ENCODE measurements at regions not wholly inside any gene's neighbourhood (a gene's known extent, or its start where the extent isn't known, plus 50 kb on each side); places are given as distances from the start of the nearest gene placed in this dataset.

DNA sequence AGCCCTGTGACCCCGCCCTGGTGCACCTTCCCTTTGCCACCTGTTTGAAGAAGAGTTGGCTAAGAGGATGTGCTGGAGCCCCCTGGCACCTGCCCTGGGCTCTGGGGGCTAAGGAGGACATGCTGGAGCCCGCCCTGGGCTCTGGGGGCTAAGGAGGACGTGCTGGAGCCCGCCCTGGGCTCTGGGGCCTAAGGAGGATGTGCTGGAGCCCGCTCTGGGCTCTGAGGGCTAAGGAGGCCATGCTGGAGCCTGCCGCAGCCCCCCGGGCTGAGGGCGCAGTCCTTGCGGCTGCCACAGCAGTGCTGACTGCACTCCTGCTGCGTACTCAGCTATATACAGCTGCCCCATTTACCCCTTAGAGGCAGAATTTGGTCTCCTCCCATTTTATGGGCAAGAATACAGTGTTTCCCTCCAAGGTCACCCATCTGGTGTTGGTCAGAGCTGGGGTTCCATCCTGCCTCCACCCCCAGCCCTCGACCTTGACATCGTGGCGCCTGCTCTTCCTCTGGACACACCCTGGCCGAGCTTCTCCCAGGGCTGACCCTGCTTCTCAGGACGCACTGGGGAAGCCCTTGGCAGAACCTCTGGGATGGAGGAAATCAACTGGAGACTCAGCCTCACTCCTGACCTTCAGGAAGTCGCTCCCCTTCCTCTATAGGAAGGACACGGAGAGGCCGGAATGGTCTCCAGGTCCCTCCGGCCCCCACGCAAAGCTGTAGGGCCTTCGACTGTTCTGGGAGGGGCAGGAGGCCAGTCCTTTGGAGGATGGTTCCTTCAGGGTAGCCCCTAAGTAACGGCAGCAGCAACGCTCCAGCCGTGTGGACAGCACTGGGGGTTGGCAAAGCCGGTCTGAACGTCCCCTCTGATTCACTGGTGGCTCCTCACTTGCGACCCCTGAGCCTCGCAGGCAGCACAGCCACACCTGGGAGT lies 65.0 kb upstream of the HPCAL1 start:
- intact Hi-C loops (cut with micrococcal nuclease): no loop called here

- intact Hi-C loops (cut with micrococcal nuclease): no loop called here
These were observed 64.3 kb upstream of the HPCAL1 start for GRCh38 chr2:10238396-10238795.

DNA sequence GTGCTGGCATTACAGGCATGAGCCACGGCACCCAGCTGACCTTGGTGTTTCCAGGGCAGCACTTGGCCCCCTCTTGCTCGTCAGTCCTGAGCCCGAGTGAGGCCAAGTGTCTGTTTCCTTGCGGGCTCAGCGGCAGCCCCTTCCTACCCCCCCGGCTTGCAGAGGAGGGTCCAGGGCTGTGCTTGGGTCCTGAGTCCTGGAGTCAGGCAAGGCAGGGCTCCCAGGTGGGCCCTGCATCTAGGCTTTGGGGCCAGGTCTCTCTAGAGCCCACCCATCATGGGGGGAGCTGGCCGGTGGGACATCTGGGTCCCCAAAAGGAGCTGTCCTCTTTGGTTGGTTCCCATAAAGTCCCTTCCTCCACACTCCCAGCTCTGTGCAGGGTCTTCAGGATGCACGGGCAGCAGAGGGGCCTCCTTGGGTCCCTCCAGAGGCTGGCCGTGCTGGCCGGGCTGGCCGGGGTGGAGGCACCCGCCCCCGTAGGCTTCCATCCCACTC lies 63.7 kb upstream of the HPCAL1 start:
- intact Hi-C loops (cut with micrococcal nuclease): no loop called here

DNA sequence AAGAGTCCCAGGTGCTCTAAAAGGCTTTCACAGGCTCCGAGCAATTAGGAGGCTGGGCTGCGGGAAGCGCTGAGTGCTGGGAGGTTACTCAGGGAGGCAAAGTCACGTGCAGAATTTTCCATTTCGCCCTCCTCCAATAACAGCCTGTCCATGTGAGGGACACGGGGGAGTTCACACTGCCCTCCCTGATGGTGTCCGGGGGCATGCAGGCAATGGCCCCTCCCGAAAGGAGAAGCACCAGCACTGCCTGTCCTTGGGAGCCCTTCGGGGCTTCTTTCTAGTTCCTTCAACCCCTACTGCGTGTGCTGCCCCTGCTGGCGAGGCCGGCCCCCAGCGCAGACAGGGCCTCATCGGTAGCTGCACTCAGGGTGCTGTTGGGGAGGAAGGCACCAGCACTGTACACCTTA lies 63.1 kb upstream of the HPCAL1 start:
- intact Hi-C loops (cut with micrococcal nuclease): no loop called here

DNA sequence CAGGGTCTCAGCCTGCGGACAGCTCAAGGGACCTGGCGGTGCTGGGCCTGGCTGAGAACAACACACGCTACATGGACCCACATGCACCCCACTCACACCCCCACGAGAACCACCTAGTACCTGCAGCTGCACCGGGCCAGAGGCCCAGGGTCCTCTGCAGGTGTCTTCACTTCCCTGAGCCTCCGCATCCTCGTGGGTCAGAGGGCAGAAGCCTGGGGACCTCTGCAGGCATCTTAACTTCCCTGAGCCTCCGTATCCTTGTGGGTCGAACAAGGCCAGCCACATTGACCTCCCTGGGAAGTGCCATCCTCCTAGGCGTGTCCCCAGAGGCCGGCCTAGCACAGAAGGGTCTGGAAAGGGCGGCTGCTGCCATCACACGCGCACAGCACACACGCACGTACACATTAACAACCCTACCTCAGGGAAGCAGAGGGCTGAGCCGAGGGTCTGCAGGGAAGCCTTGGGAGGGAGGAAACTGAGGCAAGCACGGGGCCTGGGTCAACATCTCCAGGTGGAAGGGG lies 62.5 kb upstream of the HPCAL1 start:
- intact Hi-C loops (cut with micrococcal nuclease): no loop called here

DNA sequence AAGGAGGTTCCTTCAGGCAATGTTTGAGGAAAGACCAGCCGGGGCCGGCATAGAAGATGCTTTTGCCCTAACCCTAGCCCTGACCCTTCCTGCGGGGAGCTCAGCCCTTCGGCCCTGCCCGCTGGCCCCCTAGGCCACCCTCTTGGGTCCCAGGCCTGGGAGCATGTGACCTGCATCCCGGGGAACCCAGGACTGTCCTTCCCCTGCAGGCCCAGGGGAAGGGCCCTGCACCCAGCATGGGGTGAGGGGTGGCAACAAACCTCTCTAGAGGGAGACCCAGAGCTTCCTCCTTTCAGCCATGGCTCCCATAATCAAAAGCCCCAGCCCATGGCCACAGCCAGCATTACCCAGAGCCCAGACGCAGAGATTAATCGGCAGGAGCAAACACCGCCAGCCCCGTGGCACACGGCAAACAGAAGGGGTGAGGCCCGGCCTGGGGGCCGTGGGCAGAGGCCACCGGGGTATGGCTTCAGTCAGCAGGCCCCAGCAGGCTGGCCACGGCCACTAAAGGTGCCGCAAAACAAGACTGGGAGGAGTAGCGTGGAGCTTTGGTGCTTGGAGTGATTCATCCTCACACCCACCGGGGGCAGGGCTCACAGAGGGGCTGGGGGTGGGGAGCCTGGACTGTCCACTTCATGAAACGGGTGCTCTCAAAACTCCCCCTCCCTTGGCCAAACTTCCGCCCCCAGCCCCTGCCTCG lies 61.6 kb upstream of the HPCAL1 start:
- intact Hi-C loops (cut with micrococcal nuclease): no loop called here

GRCh38 chr2:10241641-10242430 lies 60.9 kb upstream of the HPCAL1 start:
- intact Hi-C loops (cut with micrococcal nuclease): no loop called here

DNA sequence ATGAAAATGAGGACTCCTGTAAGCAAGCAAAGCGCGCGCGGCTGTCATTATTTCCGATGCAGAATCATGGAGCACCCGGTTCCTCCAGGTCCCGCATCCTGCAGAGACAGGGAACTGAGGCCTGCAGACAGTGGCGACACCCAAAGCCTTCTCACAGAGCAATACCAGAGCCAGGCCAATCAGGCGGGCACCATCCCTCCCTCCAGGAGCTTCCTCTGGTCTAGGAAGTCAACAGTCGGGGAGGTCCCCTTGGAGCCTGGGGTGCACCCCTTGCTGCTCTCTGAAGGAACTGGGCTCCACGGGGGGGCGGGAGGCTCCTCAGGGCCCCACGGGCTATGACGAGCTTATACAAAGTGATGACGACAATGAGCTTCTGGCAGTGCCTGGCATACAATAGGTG lies 60.3 kb upstream of the HPCAL1 start:
- intact Hi-C loops (cut with micrococcal nuclease): no loop called here

DNA sequence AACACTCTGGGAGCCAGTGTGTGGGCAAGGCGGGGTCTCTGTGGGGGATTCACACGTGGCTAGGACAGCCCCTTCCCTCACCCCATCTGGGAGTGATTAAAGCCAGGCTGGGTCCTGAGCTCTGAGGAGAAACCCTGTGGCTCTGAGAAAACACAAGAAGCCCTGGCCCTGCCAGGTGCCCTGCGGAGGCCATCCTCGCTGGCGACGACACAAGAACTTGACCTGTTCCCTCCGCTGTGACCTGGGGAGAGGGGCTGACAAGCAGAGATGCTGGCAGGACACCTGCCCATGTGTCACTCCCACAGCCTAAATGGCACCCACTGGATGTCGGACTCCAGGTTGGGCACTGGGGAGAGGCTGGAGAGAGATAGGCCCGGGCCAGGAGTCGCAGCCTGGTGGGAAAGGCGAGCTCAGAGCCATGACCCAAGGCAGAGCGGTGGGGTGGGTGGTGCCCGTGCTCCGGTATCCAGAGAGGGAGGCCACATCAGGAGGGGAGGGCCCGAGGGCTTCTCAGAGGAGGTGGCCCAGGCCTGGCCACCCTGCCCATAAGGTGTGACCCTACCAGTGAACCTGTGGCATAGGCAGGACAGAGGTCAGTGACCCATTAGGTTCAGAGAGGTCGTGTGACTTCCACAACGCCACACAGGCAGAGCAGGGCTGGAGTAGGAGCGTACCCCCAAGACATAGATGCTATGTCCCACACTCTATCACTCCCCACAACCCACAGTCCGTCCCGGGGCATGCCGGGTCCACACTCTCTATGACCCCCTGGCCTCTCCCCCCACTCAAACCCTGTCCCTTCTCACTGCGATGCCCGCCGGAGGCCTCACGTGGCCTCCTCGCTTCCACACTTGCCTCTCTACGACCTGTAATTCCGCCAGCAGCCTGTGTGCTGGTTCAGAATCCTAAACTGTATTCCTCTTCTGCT lies 59.4 kb upstream of the HPCAL1 start:
- intact Hi-C loops (cut with micrococcal nuclease): no loop called here

- intact Hi-C loops (cut with micrococcal nuclease): no loop called here
These were observed 58.8 kb upstream of the HPCAL1 start for GRCh38 chr2:10243926-10244270.

DNA sequence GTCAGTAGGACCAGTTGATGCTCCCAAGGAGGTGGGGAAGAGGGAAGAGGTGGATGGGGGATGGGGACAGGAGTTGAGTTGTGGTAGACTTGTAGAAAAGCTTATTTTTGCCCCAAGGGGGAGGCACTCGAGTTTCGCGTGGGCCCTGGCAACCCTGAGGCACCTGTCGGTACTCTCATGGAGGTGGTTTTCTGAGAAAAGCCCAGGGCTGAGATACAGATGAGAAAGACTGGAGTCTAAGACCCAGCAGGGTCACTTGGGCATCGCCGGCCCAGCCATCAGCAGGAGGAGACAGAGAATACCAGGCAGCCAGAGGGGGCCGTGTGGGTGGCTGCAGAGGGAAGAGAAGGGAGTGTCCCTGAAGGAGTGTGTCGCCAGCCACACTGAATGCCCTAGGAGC lies 57.7 kb upstream of the HPCAL1 start:
- intact Hi-C loops (cut with micrococcal nuclease): loop anchor here (5.0 kb wide), 1 partner anchor 57 kb away; the partner anchor contains the start of gene HPCAL1

DNA sequence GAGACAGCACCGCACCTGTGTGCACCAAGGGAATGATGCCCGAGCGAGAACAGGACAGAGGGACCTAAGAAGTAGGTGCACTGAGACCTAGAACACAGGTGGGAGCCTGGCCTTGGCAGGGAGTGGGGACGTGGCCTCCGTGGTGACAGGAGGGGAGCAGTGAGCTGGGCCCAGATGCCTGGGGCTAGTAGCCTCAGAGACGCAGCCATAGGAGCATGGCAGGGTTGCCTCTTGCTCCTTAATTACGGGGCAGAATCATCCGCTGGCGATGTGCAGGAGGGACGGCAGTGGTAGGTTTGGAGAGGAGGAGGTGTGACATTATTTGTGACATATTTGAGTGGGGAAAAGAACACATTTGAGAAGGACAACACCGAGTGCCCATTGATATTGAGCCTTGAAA lies 57.0 kb upstream of the HPCAL1 start:
- intact Hi-C loops (cut with micrococcal nuclease): loop anchor here (5.0 kb wide), 1 partner anchor 57 kb away; the partner anchor contains the start of gene HPCAL1

DNA sequence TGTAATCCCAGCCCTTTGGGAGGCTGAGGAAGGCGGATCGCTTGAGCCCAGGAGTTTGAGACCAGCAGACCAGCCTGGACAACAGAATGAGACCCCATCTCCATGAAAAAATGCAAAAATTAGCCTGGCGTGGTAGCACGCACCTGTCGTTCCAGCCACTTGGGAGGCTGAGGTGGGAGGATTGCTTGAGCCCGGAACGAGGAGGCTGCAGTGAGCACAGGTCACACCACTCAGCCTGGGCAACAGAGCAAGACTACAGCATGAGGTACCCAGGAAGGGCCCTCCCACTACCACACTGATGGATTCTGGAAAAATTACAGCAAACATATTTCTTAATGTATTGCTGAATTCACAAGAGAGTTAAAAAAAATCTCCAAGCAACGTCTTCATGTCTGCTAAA lies 56.3 kb upstream of the HPCAL1 start:
- intact Hi-C loops (cut with micrococcal nuclease): loop anchor here (5.0 kb wide), 1 partner anchor 56 kb away; the partner anchor contains the start of gene HPCAL1

DNA sequence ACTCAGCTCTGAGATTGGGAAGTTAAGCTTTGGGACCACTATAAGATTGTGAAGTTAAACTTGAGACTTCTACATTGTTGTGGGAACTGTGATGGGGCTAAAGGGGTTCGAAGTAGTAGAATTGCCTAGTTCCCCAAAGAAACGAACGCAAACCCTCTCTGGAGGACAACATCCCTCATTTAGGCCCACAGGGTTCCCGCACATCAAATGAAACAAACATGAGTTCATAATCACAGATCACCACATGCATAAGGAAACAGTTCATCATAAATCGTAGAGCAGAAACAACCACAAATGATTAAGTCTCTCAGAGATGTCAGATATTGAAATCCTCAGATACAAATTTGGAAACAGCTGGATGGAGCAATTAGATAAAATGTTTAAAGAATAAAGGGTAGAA lies 55.9 kb upstream of the HPCAL1 start:
- intact Hi-C loops (cut with micrococcal nuclease): loop anchor here (5.0 kb wide), 1 partner anchor 55 kb away; the partner anchor contains the start of gene HPCAL1

DNA sequence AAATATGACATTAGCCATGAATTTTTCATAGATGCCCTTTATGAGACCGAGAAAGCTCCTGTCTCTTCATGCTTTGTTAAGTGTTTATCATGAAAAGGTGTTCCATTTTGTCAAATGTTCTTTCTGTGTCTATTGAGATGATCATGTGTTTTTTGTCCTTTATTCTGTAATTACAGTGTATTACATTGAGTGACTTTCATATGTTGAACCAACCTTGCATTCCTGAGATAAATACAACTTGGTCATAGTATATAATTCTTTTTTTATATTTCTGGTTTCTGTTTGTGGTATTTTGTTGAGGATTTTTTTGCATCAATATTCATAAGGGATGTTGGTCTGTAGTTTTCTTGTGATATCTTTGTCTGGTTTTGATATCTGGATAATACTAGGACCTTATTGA lies 52.9 kb upstream of the HPCAL1 start:
- intact Hi-C loops (cut with micrococcal nuclease): loop anchor here (5.0 kb wide), 1 partner anchor 53 kb away; the partner anchor contains the start of gene HPCAL1

DNA sequence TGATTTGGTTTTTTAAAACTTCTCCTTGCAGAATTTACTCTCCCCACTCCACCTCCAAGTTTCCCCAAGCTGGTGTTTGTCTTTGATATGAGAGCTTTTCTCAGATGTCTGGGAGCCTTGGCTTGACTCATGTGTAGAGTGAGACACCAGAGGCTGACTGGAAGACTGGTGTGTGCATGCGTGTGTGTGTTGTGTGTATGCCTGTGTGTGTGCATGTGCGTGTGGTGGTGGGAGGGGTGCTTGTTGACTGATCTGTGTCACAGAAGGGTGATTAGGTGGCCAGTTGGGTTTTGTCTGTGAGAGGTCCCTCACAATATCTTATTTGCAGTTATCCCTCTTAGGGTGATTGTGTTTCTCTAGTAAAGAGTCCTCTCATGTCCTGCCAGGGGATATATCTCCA lies 50.5 kb upstream of the HPCAL1 start:
- intact Hi-C loops (cut with micrococcal nuclease): no loop called here

DNA sequence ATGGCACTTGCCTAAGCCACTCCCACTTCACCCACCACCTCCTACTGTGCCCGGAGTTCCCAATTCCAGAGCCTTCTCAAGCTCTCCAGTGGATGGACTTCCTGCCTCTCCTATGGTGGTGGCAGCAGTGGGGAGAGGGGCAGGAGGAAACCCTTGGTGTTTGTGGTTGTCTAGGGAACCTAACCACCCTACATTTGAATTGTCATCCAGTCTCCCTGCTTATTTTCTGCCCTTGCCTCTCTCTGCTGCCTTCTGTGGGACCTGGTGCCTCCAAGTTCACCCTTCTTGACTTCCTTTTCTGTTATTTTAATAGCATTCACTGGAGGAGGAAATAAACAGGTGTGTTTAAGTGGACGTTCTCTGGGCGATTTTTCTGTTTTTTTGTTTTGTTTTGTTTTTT lies 50.0 kb upstream of the HPCAL1 start:
- intact Hi-C loops (cut with micrococcal nuclease): no loop called here
